Spleen (tissue), 7 donors: ENCODE measurements at regions not wholly inside any gene's neighbourhood (a gene's known extent, or its start where the extent isn't known, plus 50 kb on each side); places are given as distances from the start of the nearest gene placed in this dataset.

Experiments
- POLR2A ChIP-seq, 3 donors: fragments of 450-650 bp; IDR thresholded peaks; one replicate each; pipeline ENCODE4 v1.5.1; 2017; ENCODE audit warnings: antibody characterized with exemption in 3 of 3, mild to moderate bottlenecking in 1 of 3
- POLR2AphosphoS5 ChIP-seq, 3 donors: sonication (generic); formaldehyde crosslinking; IDR thresholded peaks; one replicate each; pipeline ENCODE4 v1.5.1; 2017; ENCODE audit warnings: antibody characterized with exemption in 3 of 3
- TF ChIP-seq, protein P1 (sequence below), 11 experiments: fragments of 200-600 bp in 7 of 11; fragments of 450-650 bp in 4 of 11; sonication (generic) in 4 of 11; IDR thresholded peaks in 8 of 11; conservative IDR thresholded peaks in 3 of 11; 1 replicate in 7 of 11; 2 replicates in 4 of 11; pipeline versions ENCODE4 v1.4.0 to v1.8.0; 2016 to 2021; ENCODE audit warnings: antibody characterized with exemption in 11 of 11, inconsistent platforms in 4 of 11, mild to moderate bottlenecking in 1 of 11
- donor health status: DM: no; HTN: no; CAD: no; lungs with moderate emphysema.
- donor health status: DM: no; HTN: no; CAD: no.
- donor health status: DM: no; HTN: no; CAD: no.

GRCh38 chr13:22152751-22153150 lies 481.9 kb downstream of the FGF9 start:
- TF ChIP-seq, protein P1, sequence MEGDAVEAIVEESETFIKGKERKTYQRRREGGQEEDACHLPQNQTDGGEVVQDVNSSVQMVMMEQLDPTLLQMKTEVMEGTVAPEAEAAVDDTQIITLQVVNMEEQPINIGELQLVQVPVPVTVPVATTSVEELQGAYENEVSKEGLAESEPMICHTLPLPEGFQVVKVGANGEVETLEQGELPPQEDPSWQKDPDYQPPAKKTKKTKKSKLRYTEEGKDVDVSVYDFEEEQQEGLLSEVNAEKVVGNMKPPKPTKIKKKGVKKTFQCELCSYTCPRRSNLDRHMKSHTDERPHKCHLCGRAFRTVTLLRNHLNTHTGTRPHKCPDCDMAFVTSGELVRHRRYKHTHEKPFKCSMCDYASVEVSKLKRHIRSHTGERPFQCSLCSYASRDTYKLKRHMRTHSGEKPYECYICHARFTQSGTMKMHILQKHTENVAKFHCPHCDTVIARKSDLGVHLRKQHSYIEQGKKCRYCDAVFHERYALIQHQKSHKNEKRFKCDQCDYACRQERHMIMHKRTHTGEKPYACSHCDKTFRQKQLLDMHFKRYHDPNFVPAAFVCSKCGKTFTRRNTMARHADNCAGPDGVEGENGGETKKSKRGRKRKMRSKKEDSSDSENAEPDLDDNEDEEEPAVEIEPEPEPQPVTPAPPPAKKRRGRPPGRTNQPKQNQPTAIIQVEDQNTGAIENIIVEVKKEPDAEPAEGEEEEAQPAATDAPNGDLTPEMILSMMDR (IDR thresholded peaks at IDR 0.05 in 8 of 11, conservative IDR thresholded peaks at IDR 0.05 in 3 of 11), result no peak
- TF ChIP-seq POLR2AphosphoS5 (IDR thresholded peaks at IDR 0.05) (no peak), POLR2A (IDR thresholded peaks at IDR 0.05) (no peak)
